NCI-H524 treated with DMSO at 0.1 percent for 48 hours (cell line): ENCODE measurements at regions not wholly inside any gene's neighbourhood (a gene's known extent, or its start where the extent isn't known, plus 50 kb on each side); places are given as distances from the start of the nearest gene placed in this dataset.
"Not testable (repeated sequence)": the region's sequence is repeated elsewhere in the genome, so short reads cannot be mapped to it uniquely, and the experiment has no call there.

ENCODE experiments used
- DNase-seq: peaks from one replicate; lab custom pipeline; 2025; lab: John Stamatoyannopoulos, UW

- no peak for DNase-seq
Measured at GRCh38 chr6:17182961-17183360, 81.1 kb downstream of the STMND1 start.

GRCh38 chr6:17186925-17187324 lies 85.1 kb downstream of the STMND1 start:
- no peak for DNase-seq

- DNase-seq: no peak
Measured at GRCh38 chr6:17193106-17193775, 87.9 kb upstream of the RBM24 start.

GRCh38 chr6:17197607-17198006 lies 83.6 kb upstream of the RBM24 start:
- DNase-seq: no peak

- DNase-seq: no peak
Measured at GRCh38 chr6:17200395-17200794, 80.8 kb upstream of the RBM24 start.

GRCh38 chr6:17202526-17202925 lies 78.6 kb upstream of the RBM24 start:
- DNase-seq: no peak

- no peak for DNase-seq
Measured at GRCh38 chr6:17204533-17204932, 76.6 kb upstream of the RBM24 start.

- no peak for DNase-seq
Measured at GRCh38 chr6:17206566-17207072, 74.5 kb upstream of the RBM24 start.

GRCh38 chr6:17207281-17207680 lies 73.9 kb upstream of the RBM24 start:
- DNase-seq: no peak

GRCh38 chr6:17210683-17211082 lies 70.5 kb upstream of the RBM24 start:
- no peak for DNase-seq

GRCh38 chr6:17211101-17211500 lies 70.1 kb upstream of the RBM24 start:
- DNase-seq: no peak

GRCh38 chr6:17212546-17213371 lies 68.4 kb upstream of the RBM24 start:
- peak; percentile 74 for DNase-seq

- DNase-seq: no peak
Measured at GRCh38 chr6:17214106-17214505, 67.1 kb upstream of the RBM24 start.

- not testable (repeated sequence) for DNase-seq
Measured at GRCh38 chr6:17216972-17217371, 64.2 kb upstream of the RBM24 start.

- DNase-seq: no peak
Measured at GRCh38 chr6:17218023-17218748, 63.0 kb upstream of the RBM24 start.

- DNase-seq: no peak
Measured at GRCh38 chr6:17218749-17219093, 62.4 kb upstream of the RBM24 start.

- DNase-seq: no peak
Measured at GRCh38 chr6:17219098-17219497, 62.1 kb upstream of the RBM24 start.

- DNase-seq: no peak
Measured at GRCh38 chr6:17220040-17220910, 60.9 kb upstream of the RBM24 start.

GRCh38 chr6:17224056-17224455 lies 57.1 kb upstream of the RBM24 start:
- no peak for DNase-seq

- not testable (repeated sequence) for DNase-seq
Measured at GRCh38 chr6:17224501-17224900, 56.7 kb upstream of the RBM24 start.

- DNase-seq: no peak
Measured at GRCh38 chr6:17225767-17226630, 55.2 kb upstream of the RBM24 start.
